HEK293T (cell line): ENCODE measurements at regions not wholly inside any gene's neighbourhood (a gene's known extent, or its start where the extent isn't known, plus 50 kb on each side); places are given as distances from the start of the nearest gene placed in this dataset.
A peak's percentile ranks its signal among the peaks of the same experiment; 100 is the strongest.
"Not testable (repeated sequence)": the region's sequence is repeated elsewhere in the genome, so short reads cannot be mapped to it uniquely, and the experiment has no call there.

ENCODE experiments used
- CTCF ChIA-PET: fragments of 350-600 bp; formaldehyde crosslinking; extraction: SDS; loops from one replicate; lab custom pipeline; 2021; ENCODE audit warnings: antibody characterized with exemption, inconsistent platforms; lab: Yijun Ruan, JAX
- POLR2A ChIA-PET: fragments of 350-600 bp; formaldehyde crosslinking; extraction: SDS; loops from one replicate; lab custom pipeline; 2020; ENCODE audit warnings: antibody characterized with exemption, inconsistent platforms; lab: Yijun Ruan, JAX
- DNase-seq: peaks from one replicate; pipeline ENCODE4 v3.0.0; 2012; ENCODE audit warnings: mixed read lengths; ENCODE audit errors: extremely low spot score
- ARNT ChIP-seq: fragments of 450-650 bp; IDR thresholded peaks from 2 replicates; pipeline ENCODE4 v1.6.1; 2017; ENCODE audit warnings: mild to moderate bottlenecking
- BHLHE40 ChIP-seq: fragments of 450-650 bp; IDR thresholded peaks from 2 replicates; pipeline ENCODE4 v1.6.1; 2016; ENCODE audit warnings: mild to moderate bottlenecking, moderate library complexity, borderline replicate concordance
- CTBP1 ChIP-seq: fragments of 450-650 bp; IDR thresholded peaks from 2 replicates; pipeline ENCODE4 v1.6.1; 2016; ENCODE audit warnings: borderline replicate concordance
- ELF4 ChIP-seq: fragments of 450-650 bp; IDR thresholded peaks from 2 replicates; pipeline ENCODE4 v1.6.1; 2017; ENCODE audit warnings: antibody characterized with exemption
- FOXA1 ChIP-seq: fragments of 450-650 bp; IDR thresholded peaks from 2 replicates; pipeline ENCODE4 v1.6.1; 2016; ENCODE audit warnings: mild to moderate bottlenecking
- FOXK2 ChIP-seq: fragments of 450-650 bp; IDR thresholded peaks from 2 replicates; pipeline ENCODE4 v1.6.1; 2016; ENCODE audit warnings: mild to moderate bottlenecking
- FOXM1 ChIP-seq: fragments of 450-650 bp; IDR thresholded peaks from 2 replicates; pipeline ENCODE4 v1.6.1; 2017; ENCODE audit warnings: mild to moderate bottlenecking, borderline replicate concordance
- HDGF ChIP-seq: fragments of 450-650 bp; IDR thresholded peaks from 2 replicates; pipeline ENCODE4 v1.6.1; 2017; ENCODE audit warnings: antibody characterized with exemption, borderline replicate concordance
- L3MBTL2 ChIP-seq: fragments of 450-650 bp; conservative IDR thresholded peaks from 2 replicates; pipeline ENCODE4 v1.6.1; 2016; ENCODE audit warnings: mild to moderate bottlenecking
- LEF1 ChIP-seq: fragments of 450-650 bp; IDR thresholded peaks from 2 replicates; pipeline ENCODE4 v1.6.1; 2017; ENCODE audit warnings: mild to moderate bottlenecking, borderline replicate concordance
- NFRKB ChIP-seq: fragments of 450-650 bp; IDR thresholded peaks from 2 replicates; pipeline ENCODE4 v1.6.1; 2016; ENCODE audit warnings: mild to moderate bottlenecking, moderate library complexity
- SP1 ChIP-seq: fragments of 450-650 bp; IDR thresholded peaks from 2 replicates; pipeline ENCODE4 v1.6.1; 2017
- SUZ12 ChIP-seq: fragments of 450-650 bp; IDR thresholded peaks from 2 replicates; pipeline ENCODE4 v1.6.1; 2016; ENCODE audit warnings: mild to moderate bottlenecking
- TARDBP ChIP-seq: fragments of 450-650 bp; IDR thresholded peaks from 2 replicates; pipeline ENCODE4 v1.6.1; 2016
- ZNF384 ChIP-seq: fragments of 450-650 bp; IDR thresholded peaks from 2 replicates; pipeline ENCODE4 v1.6.1; 2016
- TF ChIP-seq, protein P1 (sequence below): fragments of 450-650 bp; IDR thresholded peaks from 2 replicates; pipeline ENCODE4 v1.6.1; 2016

DNA sequence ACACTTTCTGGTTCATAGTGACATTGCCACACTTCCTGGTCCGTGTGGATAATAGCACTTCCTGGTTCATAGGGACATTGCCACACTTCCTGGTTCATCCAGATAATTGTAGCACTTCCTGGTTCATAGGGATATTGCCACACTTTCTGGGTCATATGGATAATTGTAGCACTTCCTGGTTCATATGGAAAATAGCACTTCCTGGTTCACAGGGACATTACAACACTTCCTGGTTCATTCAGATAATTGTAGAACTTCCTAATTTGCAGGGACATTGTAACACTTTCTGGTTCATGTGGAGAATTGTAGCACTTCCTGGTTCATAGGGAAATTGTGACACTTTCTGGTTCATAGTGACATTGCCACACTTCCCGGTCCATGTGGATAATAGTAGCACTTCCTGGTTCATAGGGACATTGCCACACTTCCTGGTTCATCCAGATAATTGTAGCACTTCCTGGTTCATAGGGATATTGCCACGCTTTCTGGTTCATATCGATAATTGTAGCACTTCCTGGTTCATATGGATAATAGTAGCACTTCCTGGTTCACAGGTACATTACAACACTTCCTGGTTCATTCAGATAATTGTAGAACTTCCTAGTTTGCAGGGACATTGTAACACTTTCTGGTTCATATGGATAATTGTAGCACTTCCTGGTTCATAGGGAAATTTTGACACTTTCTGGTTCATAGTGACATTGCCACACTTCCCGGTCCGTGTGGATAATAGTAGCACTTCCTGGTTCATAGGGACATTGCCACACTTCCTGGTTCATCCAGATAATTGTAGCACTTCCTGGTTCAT lies 60.0 kb upstream of the CD99 start:
- POLR2A ChIA-PET, CTCF ChIA-PET, DNase-seq: not testable (repeated sequence)
- TF ChIP-seq, protein P1, sequence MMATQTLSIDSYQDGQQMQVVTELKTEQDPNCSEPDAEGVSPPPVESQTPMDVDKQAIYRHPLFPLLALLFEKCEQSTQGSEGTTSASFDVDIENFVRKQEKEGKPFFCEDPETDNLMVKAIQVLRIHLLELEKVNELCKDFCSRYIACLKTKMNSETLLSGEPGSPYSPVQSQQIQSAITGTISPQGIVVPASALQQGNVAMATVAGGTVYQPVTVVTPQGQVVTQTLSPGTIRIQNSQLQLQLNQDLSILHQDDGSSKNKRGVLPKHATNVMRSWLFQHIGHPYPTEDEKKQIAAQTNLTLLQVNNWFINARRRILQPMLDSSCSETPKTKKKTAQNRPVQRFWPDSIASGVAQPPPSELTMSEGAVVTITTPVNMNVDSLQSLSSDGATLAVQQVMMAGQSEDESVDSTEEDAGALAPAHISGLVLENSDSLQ, result 0 out of 2 replicates have a peak, but pooled peaks have one; percentile 1
- peak; percentile 91 for TF ChIP-seq ELF4

DNA sequence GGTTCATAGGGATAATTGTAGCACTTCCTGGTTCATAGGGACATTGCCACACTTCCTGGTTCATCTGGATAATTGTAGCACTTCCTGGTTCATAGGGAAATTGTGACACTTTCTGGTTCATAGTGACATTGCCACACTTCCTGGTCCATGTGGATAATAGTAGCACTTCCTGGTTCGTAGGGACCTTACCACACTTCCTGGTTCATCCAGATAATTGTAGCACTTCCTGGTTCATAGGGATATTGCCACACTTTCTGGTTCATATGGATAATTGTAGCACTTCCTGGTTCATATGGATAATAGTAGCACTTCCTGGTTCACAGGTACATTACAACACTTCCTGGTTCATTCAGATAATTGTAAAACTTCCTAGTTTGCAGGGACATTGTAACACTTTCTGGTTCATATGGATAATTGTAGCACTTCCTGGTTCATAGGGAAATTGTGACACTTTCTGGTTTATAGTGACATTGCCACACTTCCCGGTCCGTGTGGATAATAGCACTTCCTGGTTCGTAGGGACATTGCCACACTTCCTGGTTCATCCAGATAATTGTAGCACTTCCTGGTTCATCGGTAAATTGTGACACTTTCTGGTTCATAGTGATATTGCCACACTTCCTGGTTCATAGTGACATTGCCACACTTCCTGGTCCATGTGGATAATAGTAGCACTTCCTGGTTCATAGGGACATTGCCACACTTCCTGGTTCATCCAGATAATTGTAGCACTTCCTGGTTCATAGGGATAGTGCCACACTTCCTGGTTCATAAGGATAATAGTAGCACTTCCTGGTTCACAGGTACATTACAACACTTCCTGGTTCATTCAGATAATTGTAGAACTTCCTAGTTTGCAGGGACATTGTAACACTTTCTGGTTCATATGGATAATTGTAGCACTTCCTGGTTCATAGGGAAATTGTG lies 60.8 kb upstream of the CD99 start:
- TF ChIP-seq ELF4, result peak; percentile 97
- POLR2A ChIA-PET, DNase-seq, CTCF ChIA-PET: not testable (repeated sequence)

DNA sequence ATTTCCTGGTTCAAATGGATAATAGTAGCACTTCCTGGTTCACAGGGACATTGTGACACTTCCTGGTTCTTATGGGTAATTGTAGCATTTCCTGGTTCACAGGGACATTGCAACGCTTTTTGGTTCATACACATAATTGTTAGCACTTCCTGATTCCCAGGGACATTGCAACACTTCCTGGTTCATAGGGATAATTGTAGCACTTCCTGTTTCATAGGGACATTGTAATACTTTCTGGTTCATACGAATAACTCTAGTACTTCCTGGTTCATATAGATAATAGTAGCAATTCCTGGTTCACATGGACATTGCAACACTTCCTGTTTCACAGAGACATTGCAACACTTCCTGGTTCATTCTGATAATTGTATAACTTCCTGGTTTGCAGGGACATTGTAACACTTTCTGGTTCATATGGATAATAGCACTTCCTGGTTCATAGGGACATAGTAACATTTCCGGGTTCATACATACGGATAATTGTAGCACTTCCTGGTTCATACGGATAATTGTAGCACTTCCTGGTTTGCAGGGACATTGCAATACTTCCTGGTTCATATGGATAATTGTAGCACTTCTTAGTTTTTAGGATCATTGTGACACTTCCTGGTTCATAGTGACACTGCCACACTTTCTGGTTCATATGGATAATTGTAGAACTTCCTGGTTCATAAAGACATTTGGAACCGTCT lies 61.6 kb upstream of the CD99 start:
- DNase-seq, result no peak
- TF ChIP-seq BHLHE40, result no peak
- TF ChIP-seq LEF1, result no peak
- no peak for TF ChIP-seq ARNT
- peak; percentile 95 for TF ChIP-seq ELF4
- TF ChIP-seq SP1, result no peak
- TF ChIP-seq FOXA1, result no peak
- TF ChIP-seq HDGF, result no peak
- CTCF ChIA-PET, result no interaction called here
- POLR2A ChIA-PET, result no interaction called here

DNA sequence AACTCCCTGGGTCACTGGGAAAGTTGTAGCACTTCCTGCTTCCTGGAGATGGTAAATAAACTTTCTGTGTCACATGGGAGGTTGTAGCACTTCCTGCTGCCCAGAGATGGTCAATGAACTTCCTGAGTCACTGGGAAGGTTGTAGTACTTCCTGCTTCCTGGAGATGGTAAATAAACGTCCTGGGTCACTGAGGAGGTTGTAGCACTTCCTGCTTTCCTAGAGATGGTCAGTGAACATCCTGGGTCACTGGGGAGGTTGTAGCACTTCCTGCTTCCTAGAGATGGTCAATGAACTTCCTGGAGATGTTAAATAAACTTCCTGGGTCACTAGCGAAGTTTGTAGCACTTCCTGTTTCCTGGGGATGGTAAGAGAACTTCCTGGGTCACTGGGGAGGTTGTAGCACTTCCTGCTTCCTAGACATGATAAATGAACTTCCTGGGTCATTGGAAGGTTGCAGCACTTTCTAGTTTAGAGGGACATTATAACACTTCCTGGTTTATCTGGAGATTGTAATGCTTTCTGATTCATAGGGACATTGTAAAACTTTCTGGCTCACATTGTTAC lies 62.3 kb upstream of the CD99 start:
- POLR2A ChIA-PET, result no interaction called here
- TF ChIP-seq TARDBP (no peak), L3MBTL2 (no peak), SP1 (no peak), ARNT (no peak), HDGF (no peak), LEF1 (no peak), FOXK2 (no peak), SUZ12 (no peak), FOXA1 (no peak), ELF4 (no peak), CTBP1 (no peak), BHLHE40 (no peak), FOXM1 (no peak), NFRKB (no peak), ZNF384 (no peak)
- TF ChIP-seq, protein P1, result no peak
- CTCF ChIA-PET, result no interaction called here
- DNase-seq, result no peak

DNA sequence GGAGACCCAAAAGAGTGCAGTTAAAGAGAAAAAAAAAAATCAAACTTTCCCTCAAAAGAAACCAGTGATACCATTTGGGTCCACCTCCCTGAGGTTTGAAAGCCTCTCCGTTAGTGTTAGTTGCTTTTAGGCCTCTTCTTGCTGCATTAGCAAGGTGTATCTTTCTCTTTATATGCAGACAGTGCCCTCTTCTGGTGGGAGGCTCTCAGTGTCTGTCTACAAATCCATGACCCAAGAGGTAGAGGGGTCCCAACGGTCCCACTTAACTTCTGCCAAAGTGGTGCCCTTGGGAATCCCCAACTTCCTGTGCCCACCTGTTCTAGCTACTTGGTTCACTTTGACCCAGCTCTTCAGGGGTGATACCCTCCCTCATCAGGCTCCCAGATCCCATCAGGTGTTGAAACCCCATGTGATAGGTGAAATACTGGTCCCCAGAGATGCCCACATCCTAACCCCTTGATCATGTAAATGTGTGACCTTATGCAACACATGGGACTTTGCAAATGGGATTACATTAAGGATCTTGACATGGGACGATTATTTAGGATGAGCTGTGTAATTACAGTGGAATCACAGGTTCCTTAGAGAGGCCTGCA lies 63.7 kb upstream of the CD99 start:
- no peak for TF ChIP-seq NFRKB
- no peak for TF ChIP-seq FOXM1
- TF ChIP-seq SP1, result no peak
- no peak for TF ChIP-seq LEF1
- no peak for TF ChIP-seq FOXK2
- no peak for TF ChIP-seq TARDBP
- no peak for TF ChIP-seq HDGF
- TF ChIP-seq, protein P1, result no peak
- no peak for TF ChIP-seq CTBP1
- CTCF ChIA-PET, result no interaction called here
- peak; percentile 34 for DNase-seq
- POLR2A ChIA-PET, result no interaction called here

DNA sequence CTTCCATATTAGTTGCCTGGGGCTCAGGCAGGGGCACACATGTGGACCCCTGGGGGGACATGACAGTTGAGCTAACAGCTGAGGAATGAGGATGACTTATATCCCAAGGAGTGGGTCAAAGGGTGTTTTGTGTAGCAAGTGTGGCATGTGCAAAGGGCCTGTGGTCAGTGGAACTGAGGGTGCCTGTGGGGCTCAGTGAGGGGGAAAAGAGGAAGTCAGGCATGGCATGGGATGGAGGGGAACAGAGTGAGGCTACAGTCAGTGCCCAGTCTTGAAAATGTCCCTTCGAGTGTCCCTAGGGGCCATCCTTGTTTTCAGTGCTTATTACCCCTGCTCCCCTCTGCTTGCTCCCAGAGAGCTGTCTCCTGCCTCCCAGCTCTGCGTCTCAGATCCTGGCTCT lies 64.3 kb upstream of the CD99 start:
- POLR2A ChIA-PET, result no interaction called here
- TF ChIP-seq LEF1 (no peak), NFRKB (no peak), L3MBTL2 (no peak), SUZ12 (no peak), ELF4 (no peak), ZNF384 (no peak), TARDBP (no peak), SP1 (no peak), FOXK2 (no peak), CTBP1 (no peak), HDGF (no peak), FOXM1 (no peak), BHLHE40 (no peak), FOXA1 (no peak), ARNT (no peak)
- TF ChIP-seq, protein P1, result no peak
- DNase-seq, result no peak
- CTCF ChIA-PET, result no interaction called here
